ENCODE measurements at regions not wholly inside any gene's neighbourhood (a gene's known extent, or its start where the extent isn't known, plus 50 kb on each side); places are given as distances from the start of the nearest gene placed in this dataset.

- TF ChIP-seq EZH2phosphoT487 (IDR thresholded peaks at IDR 0.05; ENCODE audit: borderline replicate concordance): no peak
- no peak for TF ChIP-seq CTCF (conservative IDR thresholded peaks at IDR 0.05; ENCODE audit: low read length)
- Histone ChIP-seq H3K4me2 (ENCODE audit: low read depth, low read length, poor library complexity, severe bottlenecking) (no peak overlapping the region), H4K20me1 (ENCODE audit: insufficient read depth, low read length, poor library complexity, severe bottlenecking) (no peaks in the 10 kb centered on the region), H3K27me3 (ENCODE audit: insufficient read depth, low read length, poor library complexity, severe bottlenecking) (no peaks in the 10 kb centered on the region), H3K4me3 (ENCODE audit: low read length, poor library complexity, severe bottlenecking) (no peak overlapping the region), H3K9me3 (ENCODE audit: insufficient read depth, low read depth, low read length) (peaks cover 12% of the 10 kb centered on the region; the same call in 1 of the 2 replicates), H3K9me2 (replicated peaks; ENCODE audit: low read depth, low read length) (no peaks in the 10 kb centered on the region), H3K79me2 (ENCODE audit: insufficient read depth, low read length) (no peaks in the 10 kb centered on the region), H2AFZ (ENCODE audit: low read length) (no peak overlapping the region), H3K36me3 (ENCODE audit: insufficient read depth, low read length) (no peaks in the 10 kb centered on the region), H3K9ac (ENCODE audit: low read depth, low read length, poor library complexity, severe bottlenecking) (no peak overlapping the region), H3F3A (ENCODE audit: low read depth) (no peaks in the 10 kb centered on the region), H3K4me1 (ENCODE audit: insufficient read depth, low read length, poor library complexity, severe bottlenecking) (no peaks in the 10 kb centered on the region)
Observed at GRCh38 chr22:48825802-48826520, 1001.7 kb downstream of the BRD1 start.

- H3K9me3 ChIP-seq (ENCODE audit: insufficient read depth, low read depth, low read length): peaks cover 12% of the 10 kb centered on the region; the same call in 1 of the 2 replicates
- no peak overlapping the region for H3K4me3 ChIP-seq (ENCODE audit: low read length, poor library complexity, severe bottlenecking)
- no peaks in the 10 kb centered on the region for H3K79me2 ChIP-seq (ENCODE audit: insufficient read depth, low read length)
- TF ChIP-seq CTCF (conservative IDR thresholded peaks at IDR 0.05; ENCODE audit: low read length) (no peak), EZH2phosphoT487 (IDR thresholded peaks at IDR 0.05; ENCODE audit: borderline replicate concordance) (no peak)
- H3K9ac ChIP-seq (ENCODE audit: low read depth, low read length, poor library complexity, severe bottlenecking): no peak overlapping the region
- no peaks in the 10 kb centered on the region for H3K27me3 ChIP-seq (ENCODE audit: insufficient read depth, low read length, poor library complexity, severe bottlenecking)
- H3F3A ChIP-seq (ENCODE audit: low read depth): no peaks in the 10 kb centered on the region
- no peak overlapping the region for H2AFZ ChIP-seq (ENCODE audit: low read length)
- no peaks in the 10 kb centered on the region for H3K4me1 ChIP-seq (ENCODE audit: insufficient read depth, low read length, poor library complexity, severe bottlenecking)
- H3K4me2 ChIP-seq (ENCODE audit: low read depth, low read length, poor library complexity, severe bottlenecking): no peak overlapping the region
- no peaks in the 10 kb centered on the region for H3K9me2 ChIP-seq (replicated peaks; ENCODE audit: low read depth, low read length)
- H4K20me1 ChIP-seq (ENCODE audit: insufficient read depth, low read length, poor library complexity, severe bottlenecking): no peaks in the 10 kb centered on the region
- no peaks in the 10 kb centered on the region for H3K36me3 ChIP-seq (ENCODE audit: insufficient read depth, low read length)
Observed at GRCh38 chr22:48824712-48825651, 1002.7 kb downstream of the BRD1 start.

GRCh38 chr22:48823941-48824340, 1003.7 kb downstream of the BRD1 start:
- Histone ChIP-seq H3K4me2 (ENCODE audit: low read depth, low read length, poor library complexity, severe bottlenecking) (no peak overlapping the region), H3K36me3 (ENCODE audit: insufficient read depth, low read length) (no peaks in the 10 kb centered on the region), H3K9me2 (replicated peaks; ENCODE audit: low read depth, low read length) (no peaks in the 10 kb centered on the region), H3K79me2 (ENCODE audit: insufficient read depth, low read length) (no peaks in the 10 kb centered on the region), H3K27me3 (ENCODE audit: insufficient read depth, low read length, poor library complexity, severe bottlenecking) (no peaks in the 10 kb centered on the region), H2AFZ (ENCODE audit: low read length) (no peak overlapping the region), H3K9ac (ENCODE audit: low read depth, low read length, poor library complexity, severe bottlenecking) (no peak overlapping the region), H3F3A (ENCODE audit: low read depth) (no peaks in the 10 kb centered on the region), H4K20me1 (ENCODE audit: insufficient read depth, low read length, poor library complexity, severe bottlenecking) (no peaks in the 10 kb centered on the region), H3K9me3 (ENCODE audit: insufficient read depth, low read depth, low read length) (peaks cover 12% of the 10 kb centered on the region; the same call in 1 of the 2 replicates), H3K4me3 (ENCODE audit: low read length, poor library complexity, severe bottlenecking) (no peak overlapping the region), H3K4me1 (ENCODE audit: insufficient read depth, low read length, poor library complexity, severe bottlenecking) (no peaks in the 10 kb centered on the region)
- TF ChIP-seq CTCF (conservative IDR thresholded peaks at IDR 0.05; ENCODE audit: low read length) (no peak), EZH2phosphoT487 (IDR thresholded peaks at IDR 0.05; ENCODE audit: borderline replicate concordance) (no peak)
